Stimulated activated CD4-positive, alpha-beta T cell treated with anti-CD3 and anti-CD28 coated beads, Interleukin-1b, Interleukin-23, amount 100 ng/mL, for 48 hours (primary cell): ENCODE measurements at regions not wholly inside any gene's neighbourhood (a gene's known extent, or its start where the extent isn't known, plus 50 kb on each side); places are given as distances from the start of the nearest gene placed in this dataset.

Experiments used
- DNase-seq: peaks from one replicate; pipeline ENCODE4 v3.0.0-alpha.2; 2020

DNA sequence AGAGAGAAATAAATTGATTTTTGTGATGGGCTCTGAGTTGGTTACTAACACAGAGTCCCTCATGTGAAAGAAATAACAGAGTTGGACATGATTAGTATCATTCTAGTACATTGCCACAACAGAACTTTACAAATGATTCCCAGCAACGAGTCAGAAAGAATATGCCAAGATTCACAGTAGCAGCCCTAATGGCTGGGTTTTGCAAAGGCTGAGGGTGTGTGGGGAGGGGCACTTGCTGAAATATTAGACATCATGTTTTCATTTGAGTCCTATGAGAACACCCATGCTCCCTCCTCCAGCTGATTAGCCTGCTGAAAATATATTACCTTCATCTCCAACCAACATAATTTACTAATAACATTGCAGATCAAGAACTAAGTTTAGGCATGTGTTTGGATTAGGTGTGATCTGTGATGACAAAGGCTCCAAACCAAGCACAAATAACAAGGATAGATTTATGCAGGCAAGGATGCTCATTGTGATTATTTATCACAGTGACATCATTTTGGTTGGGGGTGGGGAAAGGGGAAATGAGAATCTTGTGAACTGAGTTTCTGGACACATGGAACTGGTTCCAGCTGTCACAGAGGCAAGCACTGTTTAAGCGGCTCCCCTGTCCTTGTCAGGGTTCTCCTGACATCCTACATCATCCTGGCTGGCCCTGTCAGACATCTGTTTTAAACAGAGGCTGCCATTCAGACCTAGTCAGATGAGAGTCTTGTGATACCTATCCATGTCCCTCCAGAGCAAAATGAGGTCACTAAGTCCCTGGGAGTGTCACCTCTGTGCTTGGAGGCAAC, 205.8 kb upstream of the NCKAP5 start:
- no peak for DNase-seq

DNA sequence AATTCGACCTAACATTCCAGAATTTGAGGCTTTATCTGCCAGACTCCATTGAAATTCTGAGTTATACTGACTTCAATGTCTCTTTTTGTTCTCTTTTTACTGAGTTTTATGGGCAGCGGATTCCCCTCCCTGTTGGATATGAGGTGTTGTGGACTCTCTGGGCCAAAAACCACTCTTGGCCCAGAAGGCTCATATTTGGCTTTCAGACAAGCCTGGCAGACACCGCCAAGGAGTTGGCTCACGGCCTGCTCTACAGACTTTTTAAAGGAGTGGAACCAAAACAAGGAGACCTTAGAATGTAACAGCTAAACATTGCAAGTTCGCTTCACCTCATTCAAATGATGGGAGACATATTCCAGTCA, 206.4 kb upstream of the NCKAP5 start:
- DNase-seq = no peak

DNA sequence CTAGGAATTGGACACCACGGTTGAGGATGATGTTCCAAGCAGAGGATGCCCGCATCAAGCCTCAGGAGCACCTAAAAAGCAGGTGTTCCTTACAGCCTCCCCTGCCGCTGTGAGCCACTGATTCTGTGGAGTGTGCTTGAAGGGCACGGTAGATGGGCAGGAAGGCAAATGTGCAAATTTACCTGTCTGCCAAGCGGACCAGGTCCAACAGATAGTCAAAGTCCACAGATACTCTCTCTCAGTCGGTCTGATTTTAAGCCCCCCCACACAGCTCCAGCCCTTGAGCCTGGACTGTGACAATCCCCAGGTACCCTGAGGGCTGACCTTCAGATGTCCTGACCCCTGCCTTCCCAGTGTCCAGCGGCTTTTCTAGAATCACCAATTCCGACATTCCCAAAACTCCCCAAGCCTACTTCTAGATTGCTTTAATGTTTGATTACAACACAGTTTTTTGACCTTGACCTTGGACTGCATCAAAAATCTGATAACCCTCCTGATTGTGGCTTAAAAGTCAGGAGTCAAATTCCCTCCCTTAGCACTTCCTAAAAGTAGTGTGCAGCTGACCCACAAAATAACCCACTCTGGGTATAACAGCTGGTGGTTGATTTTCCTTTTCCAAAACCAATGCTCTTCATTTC, 208.8 kb upstream of the NCKAP5 start:
- no peak for DNase-seq

DNA sequence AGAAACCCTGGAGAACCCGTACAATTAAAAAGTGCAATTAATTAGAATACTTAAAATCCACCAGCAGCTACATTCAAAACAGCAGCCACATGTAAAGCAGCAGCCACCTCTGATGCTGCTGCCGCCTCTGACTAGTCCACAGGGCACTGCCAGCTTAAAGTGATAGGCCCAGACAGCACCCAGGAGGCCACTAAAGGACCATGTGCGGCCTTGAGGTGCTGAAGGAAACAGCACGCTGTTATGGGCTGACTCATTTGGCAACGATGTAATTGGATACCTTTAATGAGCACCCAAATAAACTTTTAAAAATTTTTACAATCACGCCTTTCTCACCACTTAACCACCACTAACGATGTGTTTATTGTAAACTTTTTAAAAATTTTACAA, 209.3 kb upstream of the NCKAP5 start:
- no peak for DNase-seq

DNA sequence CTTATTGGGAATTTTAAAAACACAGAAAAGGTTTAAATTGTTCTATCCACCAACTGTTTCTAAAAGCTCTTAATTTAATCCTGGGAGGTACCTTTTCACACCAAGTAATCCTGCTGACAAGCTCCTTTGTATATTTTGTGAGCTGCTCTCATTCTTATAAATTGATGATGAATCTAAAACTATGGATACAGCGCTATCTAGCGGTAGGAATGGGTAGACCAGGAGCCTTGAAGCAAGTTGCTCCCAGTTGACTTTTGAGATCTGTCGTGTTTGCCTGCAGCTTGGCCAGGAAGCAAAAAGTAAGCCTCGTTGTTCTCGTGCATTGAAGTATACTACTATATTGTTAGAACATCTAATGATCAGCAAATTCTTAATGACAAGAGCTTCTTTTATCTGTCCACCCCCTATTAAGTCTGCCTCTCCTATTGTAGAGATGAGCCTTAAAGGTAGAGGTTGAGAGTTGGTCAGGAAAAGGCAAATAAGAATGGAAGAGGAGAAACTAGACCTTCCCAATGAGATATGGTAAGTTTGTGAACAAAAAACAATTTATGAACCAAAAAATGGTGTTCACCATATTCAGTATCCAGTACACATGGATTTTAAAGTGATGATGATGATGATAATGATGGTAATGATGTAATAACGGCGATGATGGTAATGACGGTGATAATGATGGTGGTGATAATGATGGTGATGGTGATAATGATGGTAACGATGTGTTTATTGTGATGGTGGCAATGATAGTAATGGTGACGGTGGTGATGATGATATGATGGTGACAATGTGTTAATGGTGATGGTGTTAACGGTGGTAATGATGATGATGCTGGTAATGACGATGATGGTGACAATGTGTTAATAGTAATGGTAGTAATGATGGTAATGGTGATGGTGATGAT, 212.1 kb upstream of the NCKAP5 start:
- peak; percentile 6 for DNase-seq

DNA sequence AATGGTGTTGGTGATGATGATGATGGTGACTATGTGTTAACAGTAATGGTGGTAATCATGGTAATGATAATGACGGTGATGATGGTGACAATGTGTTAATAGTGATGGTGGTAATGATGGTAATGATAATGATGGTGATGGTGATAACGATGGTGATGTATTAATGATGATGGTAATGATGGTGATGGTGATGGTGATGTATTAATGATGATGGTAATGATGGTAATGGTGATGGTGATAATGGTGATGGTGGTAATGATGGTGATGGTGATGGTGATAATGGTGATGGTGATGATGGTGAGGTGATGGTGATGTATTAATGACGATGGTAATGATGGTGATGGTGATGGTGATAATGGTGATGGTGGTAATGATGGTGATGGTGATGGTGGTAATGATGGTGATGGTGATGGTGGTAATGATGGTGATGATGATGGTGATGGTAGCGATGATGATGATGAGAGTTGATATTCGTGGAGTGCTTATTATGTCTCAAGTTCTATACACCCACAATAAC, 212.8 kb upstream of the NCKAP5 start:
- no peak for DNase-seq

DNA sequence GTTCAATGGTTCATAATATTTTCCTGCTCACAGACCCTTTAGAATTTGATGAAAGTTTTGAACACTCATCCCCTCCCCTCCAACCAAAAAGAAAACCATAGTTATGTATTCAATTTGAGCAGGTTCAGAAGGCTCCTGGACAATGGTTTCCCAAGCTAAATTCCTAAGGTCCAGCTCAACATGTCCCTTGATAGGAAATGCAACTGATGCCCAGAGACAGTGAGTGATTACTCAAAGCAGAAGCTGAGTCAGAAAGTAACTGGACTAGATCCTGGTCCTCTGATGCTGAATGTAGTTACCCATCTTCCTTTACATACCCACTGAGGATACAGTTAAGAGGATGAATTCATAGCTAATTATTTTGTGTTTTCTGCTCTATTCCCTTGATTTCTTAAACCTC, 218.9 kb upstream of the NCKAP5 start:
- no peak for DNase-seq

DNA sequence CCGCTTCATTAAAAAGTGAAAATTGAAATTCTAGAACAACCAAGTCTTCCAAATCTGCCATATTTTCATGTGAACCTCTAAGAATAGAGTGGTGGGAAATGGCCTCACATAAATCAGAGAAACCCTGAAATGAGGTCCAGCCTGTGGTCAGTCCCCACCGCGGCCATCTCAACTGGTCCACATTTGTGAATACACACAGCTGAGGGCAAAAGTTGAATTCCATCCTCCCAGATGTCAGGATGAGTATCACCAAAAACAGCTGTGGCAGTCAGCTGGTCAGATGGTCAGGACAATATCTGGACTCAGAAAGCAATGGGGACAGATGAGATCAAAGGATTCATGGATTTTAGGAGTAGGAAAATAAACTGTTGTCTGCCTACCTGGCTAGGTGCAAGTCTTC, 219.4 kb upstream of the NCKAP5 start:
- DNase-seq = no peak

DNA sequence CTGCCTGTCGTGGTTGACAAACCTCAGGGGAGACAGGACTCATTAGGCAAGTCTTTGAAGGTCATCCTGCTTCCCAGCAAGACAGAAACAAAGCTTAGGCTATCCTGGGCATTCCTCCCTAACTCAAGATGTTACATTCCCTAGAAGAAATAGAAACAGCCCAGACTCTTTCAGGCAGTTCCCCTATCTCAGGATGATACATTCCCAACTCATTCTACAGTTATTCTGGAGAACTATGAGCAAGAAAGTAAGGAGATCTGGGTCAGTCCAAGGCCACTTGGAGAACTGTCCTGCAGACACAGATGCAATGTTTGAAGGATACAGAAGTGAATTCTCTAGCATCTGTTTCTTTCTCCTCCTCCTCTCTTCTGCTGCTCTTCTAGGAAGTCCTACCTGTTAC, 220.1 kb upstream of the NCKAP5 start:
- no peak for DNase-seq

DNA sequence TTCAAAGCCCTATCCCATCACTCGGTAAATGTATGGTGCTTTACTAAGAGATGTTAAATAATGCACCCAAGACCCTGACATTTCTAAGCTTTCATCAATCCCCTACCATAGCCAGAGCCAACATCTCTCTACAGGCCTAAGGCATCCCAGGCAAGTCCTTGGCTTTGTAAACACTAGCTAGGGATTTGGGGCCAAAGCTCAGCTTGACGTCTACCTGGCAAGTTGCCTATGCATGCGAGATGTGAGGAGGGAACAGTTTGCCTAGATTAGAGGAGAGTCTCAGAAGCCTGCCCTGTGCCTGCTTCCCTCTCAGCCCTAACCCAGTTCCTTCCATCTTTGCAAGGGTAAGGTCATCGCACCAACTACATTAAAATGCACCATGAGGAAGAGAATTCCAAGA, 221.5 kb upstream of the NCKAP5 start:
- no peak for DNase-seq

DNA sequence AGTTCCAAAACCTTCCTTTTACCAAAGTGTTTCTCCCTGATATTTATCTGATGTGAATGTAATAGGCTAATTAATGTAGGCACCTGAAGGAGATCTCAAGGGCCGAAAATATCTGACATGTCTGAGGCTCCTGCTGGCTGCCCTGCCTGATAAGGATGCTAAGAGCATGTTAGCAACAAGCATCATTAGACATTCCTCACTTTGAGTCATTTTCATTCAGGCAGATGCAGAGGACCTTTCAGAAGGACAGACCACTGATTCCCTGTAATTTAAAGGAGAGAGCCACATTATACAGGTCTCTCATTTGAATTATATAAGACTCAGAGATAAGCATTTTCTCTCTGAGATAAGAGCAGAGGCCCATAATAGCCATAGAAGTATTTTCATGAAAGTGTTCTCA, 222.4 kb upstream of the NCKAP5 start:
- no peak for DNase-seq

DNA sequence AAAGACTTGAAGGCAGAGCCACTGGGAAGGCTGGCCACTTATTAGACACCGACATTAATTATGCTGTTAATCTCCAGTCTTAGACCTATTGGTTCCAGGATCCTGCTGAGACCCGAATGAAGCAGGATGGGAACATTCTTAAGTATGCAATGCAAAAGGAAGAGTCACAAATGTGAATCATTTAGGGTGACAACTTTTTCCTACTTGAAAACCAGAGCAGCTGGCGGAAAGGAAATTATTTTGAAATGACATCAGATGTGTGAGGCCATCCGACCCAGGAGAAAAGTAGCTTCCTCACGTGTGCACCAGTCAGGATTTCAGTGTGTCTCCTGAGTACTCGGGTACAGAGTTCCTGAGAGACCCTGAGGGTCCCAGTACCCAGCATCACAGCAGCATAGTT, 222.9 kb upstream of the NCKAP5 start:
- DNase-seq = no peak

DNA sequence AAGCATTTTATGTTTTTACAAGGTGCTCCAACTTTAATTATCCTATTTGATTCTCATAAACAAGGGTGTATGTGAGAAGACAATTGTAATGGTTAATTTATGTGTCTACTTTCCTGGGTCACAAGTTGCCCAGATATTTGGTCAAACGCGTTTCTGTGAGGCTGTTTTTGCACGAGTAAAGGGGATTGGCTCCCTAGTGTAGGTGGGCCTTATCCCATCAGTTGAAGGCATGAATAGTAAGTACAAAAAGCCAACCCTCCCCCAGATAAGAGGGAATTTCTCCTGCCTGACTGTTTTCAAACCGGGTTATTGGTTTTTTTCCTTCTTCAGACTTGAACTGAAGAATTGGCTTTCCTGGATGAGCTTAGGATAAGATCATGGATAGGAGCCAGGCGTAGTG, 224.0 kb upstream of the NCKAP5 start:
- DNase-seq = no peak

DNA sequence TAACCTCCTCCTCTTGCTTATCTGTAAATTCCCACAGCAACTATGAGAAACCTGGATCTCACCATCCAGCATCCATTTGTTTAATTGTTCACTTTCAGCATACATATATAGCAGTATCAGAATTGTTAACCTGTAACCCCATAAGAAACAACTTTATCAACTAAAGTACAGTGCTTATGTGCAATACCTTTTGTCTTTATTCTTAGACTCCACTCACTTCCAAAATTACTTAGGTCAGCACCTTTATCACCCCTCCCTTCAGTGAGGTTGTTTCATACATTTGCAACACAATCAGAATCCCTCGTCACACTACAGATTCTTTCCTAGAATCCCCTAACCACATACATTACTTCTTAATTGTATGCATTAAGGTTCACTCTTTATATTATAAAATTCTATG, 225.9 kb upstream of the NCKAP5 start:
- no peak for DNase-seq

DNA sequence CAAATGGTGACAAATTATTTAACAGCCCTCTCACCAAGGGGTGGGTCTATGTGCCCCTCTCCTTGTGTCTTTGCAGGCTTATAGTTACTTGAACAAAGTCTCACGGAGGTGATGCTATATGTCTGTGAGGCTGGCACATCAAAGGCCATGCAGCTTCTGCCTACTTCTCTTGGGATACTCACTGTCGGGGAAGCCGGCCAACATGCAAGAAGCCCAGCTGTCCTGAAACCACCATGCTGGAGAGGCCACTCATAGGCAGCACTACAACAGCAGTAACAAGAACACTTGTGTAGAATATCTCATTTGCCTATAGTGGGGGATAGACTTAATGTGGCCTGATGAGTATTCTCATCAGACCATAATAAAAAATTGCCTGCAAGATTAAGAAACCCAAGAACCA, 233.7 kb upstream of the NCKAP5 start:
- DNase-seq = no peak

DNA sequence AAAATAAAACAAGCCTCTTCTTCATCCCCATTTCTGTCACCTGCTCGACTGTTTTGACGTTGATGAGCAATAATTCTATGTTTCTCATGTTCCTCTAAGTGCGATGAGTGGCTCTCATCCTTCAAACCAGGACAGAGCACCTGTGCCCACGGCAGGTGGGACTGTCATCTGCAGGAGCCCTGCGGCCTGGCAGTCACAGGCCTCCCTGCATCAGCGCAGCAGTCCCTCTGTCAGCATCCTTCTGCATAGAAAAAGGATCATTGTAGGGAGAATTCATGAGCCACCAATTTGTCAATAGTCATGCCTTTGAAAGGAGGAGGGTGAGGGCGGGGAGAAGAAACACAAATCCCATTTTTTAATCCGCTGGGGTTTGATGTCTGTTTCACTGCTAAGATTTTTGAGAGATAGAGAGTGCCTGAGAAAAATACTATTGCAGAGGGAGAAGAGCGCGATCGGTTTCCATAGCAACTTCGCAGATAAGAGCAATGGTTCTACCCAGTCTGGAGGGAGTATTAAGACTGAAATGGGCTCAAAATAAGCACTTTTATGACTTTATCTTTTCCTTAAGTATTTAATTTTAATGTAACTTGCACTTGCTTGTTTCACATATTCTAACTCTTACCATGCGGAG, 234.3 kb upstream of the NCKAP5 start:
- no peak for DNase-seq

DNA sequence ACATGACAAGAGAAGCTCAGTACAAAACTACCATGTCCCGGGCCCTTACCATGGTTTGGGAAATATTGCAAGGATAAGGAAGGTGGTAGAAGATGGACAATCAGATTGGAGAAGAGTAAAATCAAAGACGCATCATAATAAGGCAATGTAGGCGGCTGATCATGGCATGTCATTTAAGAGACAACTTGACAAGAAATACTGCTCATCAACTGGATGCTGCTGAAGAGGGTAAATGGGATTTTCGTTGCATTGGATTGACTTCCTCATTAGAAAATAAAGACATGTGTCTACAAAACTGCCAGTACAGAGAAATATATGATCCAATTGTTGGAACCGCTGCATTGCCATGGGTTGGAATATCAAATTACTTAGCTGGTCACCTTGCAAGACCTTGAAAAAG, 238.3 kb upstream of the NCKAP5 start:
- DNase-seq = no peak

DNA sequence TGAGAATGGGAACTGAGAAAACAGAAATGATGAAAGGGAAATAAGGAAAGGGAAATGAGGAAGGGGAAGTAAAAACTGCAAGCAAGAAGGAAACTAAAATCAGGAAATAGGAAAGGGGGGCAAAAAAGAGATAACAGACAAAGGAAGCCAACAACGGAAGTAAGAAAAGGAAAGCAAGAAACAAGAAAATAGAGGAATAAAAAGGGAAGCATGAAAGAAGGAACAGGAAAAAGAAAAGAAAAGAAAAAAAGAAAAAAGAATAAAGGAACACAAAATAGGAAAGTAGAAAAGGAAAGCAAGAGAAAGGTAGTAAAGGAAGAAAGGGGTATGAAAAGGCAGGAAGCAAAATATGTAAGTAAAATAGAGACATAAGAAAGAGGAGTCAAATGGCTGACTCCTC, 241.2 kb upstream of the NCKAP5 start:
- DNase-seq = no peak

DNA sequence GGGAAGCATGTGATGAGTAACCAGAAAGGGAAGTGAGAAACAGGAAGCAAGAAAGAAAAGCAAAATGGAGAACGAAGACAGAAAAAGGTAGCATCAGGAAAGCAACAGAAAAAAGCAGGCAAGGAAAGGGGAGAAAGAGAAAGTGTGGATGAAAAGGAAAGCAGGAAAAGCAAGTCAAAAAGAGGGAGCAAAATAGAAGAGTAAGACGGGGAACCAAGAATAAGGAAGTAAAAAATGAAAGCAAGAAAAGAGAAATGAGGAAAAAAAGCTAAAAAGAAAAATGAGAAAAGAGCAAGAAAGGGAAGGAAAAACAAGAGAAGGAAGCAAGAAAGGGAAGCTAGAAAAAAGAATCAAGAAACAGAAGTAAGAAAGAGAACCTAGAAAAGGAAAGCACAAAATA, 242.3 kb upstream of the NCKAP5 start:
- no peak for DNase-seq

DNA sequence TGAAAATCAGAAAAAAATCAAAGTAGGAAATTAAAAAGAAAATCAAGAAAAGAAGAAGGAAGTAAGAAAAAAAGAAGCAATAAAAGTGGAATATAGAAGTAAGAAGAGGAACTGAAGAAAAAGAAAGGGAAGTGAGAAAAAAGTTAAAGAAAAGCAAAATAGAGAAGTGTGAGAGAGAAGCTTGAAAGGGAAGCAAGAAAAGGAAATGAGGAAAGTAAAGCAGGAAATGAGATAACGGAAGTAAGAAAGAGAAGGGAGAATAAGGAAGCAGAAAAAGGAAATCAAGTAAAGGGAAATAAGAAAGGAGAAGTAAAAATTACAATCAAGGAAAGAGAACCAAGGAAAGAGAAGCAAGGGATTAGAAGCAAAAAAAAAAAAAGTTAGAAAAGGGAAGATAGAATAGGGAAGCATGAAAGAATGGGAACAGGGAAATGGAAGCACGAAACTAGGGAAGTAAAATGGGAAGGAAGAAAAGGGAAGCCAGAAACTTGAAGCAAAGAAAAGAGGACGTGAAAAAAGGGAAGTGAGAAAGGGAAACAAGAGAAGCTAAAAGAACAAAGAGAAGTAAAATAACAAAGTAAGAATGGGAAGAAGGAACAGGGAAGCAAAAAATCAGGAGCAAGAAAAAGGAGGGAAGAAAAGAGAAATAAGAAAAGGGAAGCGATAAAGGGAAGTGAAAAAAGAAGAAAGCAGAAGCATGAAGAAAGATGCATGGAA, 243.3 kb upstream of the NCKAP5 start:
- no peak for DNase-seq

DNA sequence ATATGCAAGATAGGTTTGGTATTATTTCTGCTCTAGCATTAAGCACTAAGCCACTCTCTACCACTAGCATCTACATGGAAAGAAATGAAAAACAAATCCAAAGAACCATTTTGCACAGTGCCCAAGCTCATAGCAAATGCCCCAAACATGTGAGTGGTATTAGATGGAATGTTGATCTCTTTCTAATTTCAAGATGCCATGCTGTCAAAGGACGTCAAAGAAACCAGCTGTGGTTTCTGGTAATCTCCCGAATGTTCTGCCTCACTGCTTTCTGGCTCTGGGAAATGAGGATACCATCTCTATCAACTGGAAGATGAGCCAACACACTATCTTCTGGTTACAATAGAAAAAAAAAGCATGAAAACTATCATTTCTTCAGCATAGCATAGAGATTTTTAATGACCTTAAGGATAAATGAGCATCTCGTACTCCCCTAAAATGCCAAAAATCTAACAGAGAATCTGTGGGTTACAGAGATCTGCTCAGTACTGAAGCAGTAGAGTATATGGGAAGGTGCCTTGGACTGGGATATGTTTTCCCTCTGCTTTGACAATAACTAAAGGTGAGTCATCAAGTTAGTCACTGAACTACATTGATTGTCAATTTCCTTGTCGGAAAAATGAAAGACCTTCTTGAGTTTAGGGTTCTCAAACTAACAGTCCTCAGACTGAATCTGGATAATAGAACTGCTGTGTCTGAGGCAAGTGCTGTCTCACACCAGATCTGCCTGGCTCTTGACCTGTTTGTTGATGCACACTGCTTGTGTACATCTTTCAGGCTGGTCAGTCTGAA, 244.8 kb upstream of the NCKAP5 start:
- no peak for DNase-seq

DNA sequence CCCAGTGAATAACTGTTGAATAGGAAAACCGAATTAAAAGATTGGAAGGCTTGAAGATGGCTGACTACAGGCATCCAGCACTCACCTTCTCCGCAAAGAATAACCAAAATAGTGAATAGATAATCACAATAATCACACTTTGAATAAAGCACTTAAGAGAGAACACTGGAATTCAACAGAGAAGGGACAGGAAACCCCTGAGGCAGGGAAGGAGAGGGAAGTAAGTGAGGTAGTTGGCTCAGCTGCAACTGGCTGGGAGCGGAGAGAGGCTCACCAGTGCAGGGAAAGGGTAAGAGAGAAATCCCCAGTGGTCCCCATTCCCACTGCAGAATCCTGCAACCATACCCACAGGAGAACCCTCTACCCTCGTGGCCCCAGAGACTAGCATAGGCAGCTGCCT, 246.6 kb upstream of the NCKAP5 start:
- DNase-seq = no peak
